HG02870 (cell line): ENCODE measurements at regions not wholly inside any gene's neighbourhood (a gene's known extent, or its start where the extent isn't known, plus 50 kb on each side); places are given as distances from the start of the nearest gene placed in this dataset.
"Not testable (repeated sequence)": the region's sequence is repeated elsewhere in the genome, so short reads cannot be mapped to it uniquely, and the experiment has no call there.

Source experiments
- ATAC-seq: cut with Tn5 transposase; IDR thresholded peaks from one replicate; pipeline ENCODE4 v1.9.1; 2021; ENCODE audit warnings: mild to moderate bottlenecking, moderate library complexity; ENCODE audit not compliant: unreplicated experiment

DNA sequence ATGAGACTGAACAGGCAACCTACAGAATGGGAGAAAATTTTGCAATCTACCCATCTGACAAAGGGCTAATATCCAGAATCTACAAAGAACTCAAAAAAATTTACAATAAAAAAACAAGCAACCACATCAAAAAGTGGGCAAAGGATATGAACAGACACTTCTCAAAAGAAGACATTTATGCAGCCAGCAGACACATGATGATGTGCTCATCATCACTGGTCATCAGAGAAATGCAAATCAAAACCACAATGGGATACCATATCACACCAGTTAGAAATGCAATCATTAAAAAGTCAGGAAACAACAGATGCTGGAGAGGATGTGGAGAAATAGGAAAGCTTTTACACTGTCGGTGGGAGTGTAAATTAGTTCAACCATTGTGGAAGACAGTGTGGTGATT, 51.7 kb upstream of the PAXBP1 start:
- ATAC-seq = not testable (repeated sequence)

DNA sequence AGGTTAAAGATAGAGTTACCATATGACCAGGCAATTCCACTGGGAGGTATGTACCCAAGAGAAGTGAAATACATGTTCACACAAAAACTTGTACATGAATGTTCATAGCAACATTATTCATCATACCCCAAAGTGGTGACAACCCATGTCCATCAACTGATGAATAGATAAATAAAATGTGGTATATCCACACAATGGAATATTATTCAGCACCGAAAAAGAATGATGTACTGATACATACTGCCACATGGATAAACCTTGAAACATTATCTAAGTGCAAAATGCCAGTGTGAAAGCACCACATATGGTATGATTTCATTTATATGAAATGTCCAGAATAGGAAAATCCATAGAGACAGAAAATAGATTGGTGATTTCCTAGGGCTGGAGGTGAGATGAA, 53.4 kb upstream of the PAXBP1 start:
- ATAC-seq = no peak

DNA sequence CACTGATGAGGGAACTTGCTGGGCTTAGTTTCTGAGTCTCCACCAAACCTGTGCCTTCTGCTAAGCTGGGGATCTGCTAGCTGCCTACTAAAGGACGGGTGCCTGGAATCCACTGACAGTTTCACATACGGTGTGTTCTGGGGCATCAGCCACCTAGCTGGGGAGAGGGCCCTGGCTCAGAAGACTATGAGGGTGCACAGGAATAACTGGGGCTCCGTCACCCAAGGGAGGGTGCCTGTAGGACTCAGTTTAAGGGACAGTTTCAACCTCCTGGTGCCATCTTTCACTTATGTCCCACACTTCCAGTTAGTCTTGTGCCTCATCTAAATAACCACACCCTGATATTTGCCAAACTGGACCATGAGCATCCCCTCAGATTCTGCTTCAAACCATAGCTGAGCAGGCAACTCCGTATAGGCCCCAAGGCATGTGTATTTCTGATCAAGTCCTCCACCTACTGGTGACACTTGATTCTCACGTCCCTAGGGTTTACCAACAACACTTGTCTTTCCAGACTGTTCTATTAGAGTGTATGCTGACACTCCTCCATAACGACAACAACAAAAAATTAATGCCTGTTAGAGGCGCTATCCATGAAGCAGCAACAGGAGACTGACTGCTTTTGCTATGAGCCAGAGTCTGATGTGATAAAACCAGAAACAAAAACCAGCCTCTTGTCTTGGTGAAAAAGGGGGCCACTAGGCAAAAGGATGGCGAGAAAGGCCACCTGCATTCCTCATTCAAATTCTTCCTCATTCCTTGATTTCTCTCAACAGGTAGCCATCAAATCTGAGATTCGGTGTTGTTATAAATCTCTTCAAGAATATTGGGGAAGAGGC, 55.0 kb upstream of the PAXBP1 start:
- ATAC-seq = no peak

DNA sequence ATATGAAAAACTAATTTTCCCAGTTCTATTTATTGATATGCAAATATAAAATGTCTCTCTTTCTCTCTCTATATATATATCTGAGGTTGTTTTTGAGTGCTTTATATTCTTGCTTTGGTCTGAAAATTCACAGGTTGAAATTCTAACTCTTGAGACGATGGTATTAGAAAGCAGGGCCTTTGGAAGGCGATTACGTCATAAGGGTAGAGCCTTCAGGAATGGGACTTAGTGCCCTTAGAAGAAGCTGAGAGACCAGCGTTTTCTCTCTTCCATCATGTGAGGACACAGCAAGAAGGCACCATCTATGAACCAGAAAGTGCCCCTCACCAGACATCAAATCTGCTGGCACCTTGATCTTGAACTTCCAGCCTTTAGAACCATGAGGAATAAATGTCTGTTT, 57.4 kb upstream of the PAXBP1 start:
- no peak for ATAC-seq

DNA sequence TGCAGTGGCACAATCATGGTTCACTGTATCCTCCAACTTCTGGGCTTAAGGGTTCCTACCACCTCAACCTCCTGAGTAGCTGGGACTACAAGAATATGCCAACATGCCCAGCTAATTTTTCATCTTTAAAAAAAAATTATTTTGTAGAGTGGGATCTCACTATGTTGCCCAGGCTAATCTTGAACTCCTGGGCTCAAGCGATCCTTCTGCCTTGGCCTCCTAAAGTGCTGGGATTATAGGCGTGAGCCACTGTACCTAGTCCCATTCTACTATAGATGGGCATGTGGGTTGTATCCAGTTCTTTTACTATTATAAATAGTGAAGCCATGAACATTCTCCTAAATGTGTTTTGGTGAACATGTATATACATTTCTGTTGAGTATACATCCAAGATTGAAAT, 57.9 kb upstream of the PAXBP1 start:
- ATAC-seq = no peak

DNA sequence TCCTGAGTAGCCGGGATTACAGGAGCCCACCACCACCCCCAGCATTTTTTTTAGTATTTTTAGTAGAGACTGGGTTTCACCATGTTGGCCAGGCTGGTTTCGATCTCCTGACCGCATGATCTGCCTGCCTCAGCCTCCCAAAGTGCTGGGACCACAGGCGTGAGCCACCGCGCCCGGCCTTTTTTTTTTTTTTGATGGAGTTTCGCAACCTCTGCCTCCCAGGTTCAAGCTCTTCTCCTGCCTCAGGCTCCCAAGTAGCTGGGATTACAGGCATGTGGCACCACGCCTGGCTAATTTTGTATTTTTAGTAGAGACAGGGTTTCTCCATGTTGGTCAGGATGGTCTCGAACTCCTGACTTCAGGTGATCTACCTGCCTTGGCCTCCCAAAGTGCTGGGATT, 60.2 kb upstream of the PAXBP1 start:
- not testable (repeated sequence) for ATAC-seq

DNA sequence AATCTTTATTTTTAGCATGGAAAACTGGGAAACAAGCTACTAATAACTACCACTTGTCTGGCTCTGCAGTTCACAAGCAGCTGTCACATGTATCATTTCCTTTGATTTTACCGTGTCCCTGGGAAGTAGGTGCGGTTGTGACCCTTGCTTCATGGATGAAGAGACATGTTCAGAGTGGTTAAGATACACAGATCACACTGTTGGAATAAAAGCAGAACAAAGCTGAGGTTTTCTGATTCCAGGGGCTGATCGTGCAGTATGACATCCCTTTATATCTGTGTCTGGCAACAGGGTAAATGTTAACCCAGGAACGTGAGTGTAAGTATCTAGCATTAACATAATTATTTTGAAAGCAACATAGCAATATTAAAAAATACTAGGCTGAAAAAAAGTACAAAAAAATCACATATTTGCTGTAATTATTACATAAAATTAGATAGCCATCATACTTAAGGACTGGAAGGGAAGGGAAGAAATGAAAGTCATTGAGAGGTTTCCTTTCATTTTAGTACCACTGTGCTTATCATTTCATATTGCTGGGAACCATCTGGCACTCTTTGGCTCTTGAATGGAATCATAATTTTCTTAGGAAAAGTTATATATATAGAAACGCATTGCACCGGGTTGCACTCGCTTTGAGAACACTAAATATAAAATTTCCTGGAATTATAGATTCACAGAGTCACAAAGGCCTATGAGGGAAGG, 62.8 kb upstream of the PAXBP1 start:
- ATAC-seq = no peak

DNA sequence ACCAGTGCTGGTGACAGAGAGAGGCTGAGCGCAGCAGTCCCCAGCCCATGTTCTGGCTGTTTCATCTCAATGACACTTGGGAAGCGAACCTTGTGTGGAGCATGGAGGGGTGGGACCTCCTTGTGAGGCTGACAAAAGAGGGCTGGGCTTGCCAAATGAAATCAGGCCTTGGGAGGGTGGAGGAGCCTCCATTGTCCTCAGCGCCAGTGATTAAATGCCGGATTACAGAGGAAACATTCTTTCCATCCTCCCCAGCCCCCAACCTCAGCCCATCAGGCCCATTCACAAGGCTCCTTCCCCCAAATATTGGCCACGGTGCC, 63.3 kb upstream of the PAXBP1 start:
- ATAC-seq = no peak

DNA sequence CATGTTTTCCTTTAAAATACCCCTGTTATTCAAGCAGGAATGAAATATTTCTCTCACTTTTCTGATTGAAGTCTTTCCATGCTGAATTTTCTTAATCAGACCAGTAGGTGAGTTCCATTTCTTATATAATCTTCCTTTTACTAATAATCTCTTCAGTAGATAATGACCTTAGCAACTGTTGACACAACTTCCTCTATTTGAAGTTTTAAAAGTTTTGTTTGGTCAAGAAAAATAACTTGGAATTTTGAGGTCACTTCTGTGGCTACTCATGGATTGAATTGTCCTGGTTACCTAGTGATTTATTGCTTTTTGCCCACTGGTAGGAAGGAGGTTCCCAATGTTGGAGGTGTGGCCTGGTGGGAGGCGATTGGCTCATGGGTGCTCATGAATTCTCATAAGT, 70.6 kb upstream of the PAXBP1 start:
- no peak for ATAC-seq

DNA sequence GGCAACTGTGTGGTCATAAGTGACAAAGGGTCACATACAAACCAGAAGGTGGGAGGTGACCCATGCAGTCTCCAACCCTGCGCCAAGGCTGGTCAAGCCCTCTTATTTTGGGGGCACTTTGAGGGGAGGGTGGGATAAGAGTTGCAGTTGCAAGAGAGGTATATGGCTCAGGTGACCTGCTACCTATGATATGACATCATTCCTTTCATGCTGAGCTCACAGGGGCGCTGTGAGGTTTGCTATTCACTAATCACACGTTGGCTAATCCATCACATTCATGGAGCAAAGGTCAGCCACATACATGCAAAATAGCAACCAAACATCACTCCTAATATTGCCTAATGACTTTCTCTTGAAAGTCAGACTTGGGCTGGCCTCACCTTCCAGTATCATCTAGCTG, 72.0 kb upstream of the PAXBP1 start:
- ATAC-seq = no peak

DNA sequence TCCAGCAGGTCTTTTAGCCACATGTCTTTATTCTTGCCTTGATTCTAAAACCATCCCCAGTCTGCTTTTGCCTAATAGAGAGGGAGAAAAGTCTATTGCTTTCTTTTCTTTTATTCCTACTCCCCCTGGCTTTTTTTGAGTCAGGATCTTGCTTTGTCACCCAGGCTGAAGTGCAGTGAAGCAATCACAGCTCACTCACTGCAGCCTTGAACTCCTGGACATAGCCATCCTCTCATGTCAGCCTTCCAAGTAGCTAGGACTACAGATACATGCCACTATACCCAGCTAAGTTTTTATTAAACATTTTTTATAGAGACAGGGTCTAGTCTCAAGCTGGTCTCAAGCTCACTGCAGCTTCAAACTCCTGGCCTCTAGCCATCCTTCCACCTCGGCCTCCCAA, 72.5 kb upstream of the PAXBP1 start:
- no peak for ATAC-seq

DNA sequence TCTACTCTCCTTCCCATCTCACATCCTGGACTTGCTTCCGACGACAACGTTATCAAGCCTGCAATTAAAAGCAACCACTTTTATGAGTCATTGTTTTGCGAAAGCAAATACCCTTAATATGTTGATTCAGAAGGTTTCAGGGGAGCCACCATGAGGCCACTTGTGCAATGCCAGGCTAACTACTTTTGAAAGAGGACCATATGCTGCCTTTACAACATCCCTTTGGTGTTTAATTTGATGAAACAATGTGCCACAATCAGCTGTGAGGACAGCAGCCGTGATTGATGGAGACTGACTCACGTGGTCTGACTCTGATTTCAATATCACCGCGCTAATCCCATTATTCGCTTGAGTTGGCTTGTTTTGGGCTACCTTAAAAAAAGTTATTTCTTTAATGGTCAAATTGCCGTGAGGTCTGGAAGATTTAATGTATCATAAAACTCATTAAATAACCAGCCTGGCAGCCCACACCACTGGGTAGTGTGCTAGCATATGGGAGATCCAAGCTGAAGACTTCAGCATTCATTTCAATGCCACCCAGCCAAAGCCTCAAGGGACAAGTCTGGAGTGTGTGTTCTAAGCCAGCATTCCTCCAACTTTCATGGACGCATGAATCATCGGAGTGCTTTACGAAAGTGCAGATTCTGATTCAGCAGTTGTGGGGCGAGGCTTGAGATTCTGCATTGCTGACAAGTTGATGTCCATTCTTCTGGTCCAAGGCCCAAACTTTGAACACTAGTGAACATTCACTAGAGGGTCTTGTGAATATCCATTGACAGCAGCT, 73.3 kb upstream of the PAXBP1 start:
- ATAC-seq = no peak

DNA sequence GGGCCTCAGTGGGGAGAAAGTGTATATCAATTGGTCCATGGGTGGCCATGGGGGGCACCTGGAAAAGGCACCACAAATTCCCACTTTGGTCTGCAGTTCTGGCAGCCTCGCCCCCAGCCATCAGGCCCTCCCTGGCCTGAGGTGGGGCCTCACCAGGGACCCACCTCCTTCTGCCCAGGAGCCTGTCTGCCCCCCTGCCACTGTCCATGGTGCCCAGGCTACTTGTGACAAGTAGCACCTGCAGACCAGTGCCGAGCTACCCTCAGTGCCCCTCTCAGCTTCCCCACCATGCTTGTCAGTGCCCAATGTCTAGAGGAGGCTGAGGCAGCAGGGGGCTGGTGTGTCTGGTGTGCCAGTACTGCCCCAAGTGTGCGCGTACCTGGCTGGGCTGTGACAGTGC, 87.1 kb upstream of the PAXBP1 start:
- ATAC-seq = no peak

DNA sequence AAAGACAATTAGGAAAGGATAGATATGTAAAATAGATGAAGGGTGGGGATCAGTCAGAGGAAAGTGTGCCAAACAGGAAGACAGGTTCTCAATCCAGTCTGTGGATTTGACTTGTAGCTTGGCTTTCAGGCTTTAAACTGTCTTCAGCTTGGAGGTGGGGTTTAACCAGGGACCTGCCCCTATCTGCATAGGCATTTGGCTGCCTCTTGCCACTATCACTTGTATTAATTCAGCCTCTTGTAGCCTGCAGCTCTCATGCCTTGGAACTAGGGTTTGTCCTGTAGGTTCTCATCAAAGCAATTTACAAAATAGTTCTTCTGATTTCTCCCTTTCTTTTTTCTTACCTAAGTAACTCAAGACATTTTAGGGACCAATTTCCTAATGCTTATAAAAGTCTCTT, 88.8 kb upstream of the PAXBP1 start:
- ATAC-seq = no peak

DNA sequence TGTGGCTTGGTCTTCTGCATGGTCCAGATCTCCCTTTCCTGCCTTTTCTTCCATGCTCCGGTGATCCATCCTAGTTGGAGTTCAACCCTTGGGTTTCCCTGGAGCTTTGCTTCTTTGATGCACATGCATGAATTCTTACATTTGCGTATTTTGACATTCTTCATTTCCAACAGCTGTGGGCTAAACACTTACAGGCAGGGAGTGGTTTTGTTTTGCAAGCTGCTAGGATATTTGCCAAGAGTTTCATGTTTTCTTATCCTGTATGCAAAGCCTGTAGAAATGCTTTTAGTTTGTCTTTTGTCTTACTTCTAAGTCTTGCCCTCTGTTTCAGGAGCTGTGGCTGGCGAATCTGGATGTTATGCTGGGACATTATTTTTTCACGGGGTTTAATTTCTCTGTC, 90.3 kb upstream of the PAXBP1 start:
- ATAC-seq = no peak

DNA sequence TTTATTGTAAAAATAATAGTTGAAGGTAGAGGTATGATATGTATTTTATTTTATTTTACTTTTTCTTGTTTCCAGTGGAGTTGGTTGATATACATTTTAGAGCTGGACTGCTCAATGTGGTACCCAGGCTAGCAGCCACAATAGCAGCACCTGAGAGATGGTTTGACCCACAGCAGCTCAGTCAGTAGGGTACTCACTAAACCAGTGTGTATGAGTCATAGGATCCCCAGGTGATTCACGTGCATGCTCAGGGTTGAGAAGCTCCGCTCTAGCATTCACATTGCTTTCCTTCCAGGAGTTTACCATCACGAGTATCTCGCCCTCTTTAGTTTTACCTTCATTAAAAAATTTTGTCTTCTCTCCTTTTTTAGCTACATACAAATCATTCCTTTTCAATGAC, 96.0 kb upstream of the PAXBP1 start:
- ATAC-seq = no peak

DNA sequence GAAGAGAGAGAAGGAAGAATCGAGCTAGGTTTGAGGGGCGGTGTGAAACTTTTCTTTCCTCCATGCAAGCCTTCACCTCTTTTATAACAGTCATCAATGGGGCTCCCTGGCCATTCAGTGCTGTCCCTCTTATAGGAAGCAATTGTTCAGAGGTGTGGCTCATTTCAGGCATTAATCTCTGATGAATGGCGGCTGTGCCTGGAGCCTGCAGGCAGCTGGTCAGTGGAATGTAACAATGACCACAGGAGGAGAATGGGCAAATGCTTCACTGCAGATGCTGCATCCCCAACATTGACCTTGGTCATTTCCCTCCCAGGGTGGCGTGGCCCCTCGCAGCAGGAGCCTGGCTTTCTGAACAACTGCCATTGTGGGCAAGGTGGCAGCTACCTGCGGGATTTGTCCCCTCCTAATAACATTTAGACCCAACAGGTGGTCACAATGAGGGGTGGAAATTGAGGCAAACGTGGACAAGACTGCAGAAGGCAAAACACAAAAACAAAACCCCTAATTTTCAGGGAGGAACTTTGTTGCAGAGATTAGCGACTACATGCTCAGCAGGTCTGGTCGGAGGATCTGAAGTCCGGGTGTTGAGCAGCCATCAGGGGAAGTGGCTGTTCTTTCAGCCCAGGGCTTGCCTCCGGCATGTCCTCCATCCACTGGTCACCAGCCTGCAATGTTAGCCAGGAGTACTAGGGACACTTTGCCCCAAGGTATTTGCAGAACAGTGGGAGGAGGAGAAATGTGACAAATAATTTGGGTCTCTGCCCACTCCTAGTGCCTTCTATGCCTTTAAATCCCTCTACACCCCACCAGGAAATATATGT, 97.3 kb upstream of the PAXBP1 start:
- no peak for ATAC-seq

DNA sequence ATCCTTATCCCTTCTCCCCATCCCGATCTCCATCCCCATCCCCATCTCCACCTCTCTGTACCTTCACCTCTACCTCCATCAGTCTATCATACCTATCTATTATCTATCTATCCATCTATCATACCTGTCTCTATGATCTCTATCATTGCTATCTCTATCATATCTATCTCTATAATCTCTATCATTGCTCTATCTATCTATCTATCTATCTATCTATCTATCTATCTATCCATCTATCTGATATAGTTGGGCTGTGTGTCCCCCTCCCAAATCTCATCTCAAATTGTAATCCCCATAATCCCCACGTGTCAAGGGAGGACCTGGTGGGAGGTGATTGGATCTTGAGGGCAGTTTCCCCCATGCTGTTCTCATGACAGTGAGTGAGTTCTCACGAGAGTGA, 97.9 kb upstream of the PAXBP1 start:
- no peak for ATAC-seq

DNA sequence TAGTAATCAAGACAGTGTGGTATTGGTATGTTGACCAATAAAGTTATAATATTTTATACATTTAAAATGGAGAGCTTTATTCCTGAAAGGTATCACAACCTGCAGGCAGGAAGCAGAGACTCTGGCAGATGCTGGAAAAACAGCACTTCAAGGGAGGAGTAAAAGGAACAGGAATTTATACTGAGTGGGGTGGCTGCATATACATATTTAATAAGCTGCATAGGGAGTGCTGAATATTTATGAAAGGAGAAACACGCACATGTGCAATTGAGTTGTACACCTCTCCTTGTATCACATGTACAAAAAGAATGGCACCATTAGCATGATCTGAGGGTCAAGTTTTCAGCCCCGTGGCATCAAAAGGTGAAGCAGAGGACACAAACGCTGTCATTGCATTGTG, 104.9 kb upstream of the PAXBP1 start:
- ATAC-seq = no peak

DNA sequence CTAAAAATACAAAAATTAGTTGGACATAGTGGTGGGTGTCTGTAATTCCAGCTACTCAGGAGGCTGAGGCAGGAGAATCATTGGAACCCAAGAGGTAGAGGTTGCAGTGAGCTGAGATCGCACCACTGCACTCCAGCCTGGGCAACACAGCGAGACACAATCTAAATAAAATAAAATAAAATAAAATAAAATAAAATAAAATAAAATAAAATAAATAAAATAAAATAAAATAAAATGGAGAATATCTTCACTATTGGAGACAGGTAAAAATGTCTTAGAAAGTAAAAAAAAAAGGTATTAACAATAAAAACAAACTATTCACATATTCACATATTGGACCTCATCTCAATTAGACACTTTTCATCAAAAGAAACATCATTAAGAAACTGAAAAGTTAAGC, 106.3 kb upstream of the PAXBP1 start:
- ATAC-seq = not testable (repeated sequence)

DNA sequence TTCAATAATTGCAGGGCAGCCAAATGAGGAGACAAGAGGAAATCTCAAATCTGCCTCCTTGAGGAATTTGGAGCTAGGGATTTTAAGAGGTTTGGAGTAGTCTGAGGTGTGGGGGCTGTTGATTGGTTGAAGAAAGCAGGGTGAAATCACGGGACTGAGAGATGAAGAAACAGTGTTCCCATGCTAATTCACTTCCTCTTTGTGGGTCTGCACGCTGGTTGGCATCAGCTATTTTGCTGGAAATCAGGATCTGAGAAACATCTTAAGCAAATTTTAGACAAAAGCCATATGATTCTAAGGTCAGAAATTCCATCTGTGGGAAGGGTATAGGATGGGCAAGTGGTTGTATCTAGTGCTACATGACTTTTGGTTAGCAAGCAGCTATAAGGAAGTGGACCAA, 107.1 kb upstream of the PAXBP1 start:
- ATAC-seq = no peak
